Activated naive CD8-positive, alpha-beta T cell treated with anti-CD3 and anti-CD28 coated beads for 36 hours (primary cell): ENCODE measurements at regions not wholly inside any gene's neighbourhood (a gene's known extent, or its start where the extent isn't known, plus 50 kb on each side); places are given as distances from the start of the nearest gene placed in this dataset.

Experiments
- DNase-seq: peaks from one replicate; pipeline ENCODE4 v3.0.0; 2021
- H3K27ac Mint-ChIP-seq: one replicate; pipeline ENCODE4 v1.8.0; 2022; ENCODE audit warnings: mild to moderate bottlenecking, moderate library complexity, mixed read lengths
- H3K27me3 Mint-ChIP-seq: one replicate; pipeline ENCODE4 v1.8.0; 2022; ENCODE audit warnings: mild to moderate bottlenecking, mixed read lengths
- H3K36me3 Mint-ChIP-seq: one replicate; pipeline ENCODE4 v1.8.0; 2021; ENCODE audit warnings: mild to moderate bottlenecking, mixed read lengths
- H3K4me1 Mint-ChIP-seq: one replicate; pipeline ENCODE4 v1.8.0; 2021; ENCODE audit warnings: mixed read lengths
- H3K4me3 Mint-ChIP-seq: one replicate; pipeline ENCODE4 v1.8.0; 2022; ENCODE audit warnings: mild to moderate bottlenecking, moderate library complexity, mixed read lengths
- H3K9me3 Mint-ChIP-seq: one replicate; pipeline ENCODE4 v1.8.0; 2022; ENCODE audit warnings: mixed read lengths

DNA sequence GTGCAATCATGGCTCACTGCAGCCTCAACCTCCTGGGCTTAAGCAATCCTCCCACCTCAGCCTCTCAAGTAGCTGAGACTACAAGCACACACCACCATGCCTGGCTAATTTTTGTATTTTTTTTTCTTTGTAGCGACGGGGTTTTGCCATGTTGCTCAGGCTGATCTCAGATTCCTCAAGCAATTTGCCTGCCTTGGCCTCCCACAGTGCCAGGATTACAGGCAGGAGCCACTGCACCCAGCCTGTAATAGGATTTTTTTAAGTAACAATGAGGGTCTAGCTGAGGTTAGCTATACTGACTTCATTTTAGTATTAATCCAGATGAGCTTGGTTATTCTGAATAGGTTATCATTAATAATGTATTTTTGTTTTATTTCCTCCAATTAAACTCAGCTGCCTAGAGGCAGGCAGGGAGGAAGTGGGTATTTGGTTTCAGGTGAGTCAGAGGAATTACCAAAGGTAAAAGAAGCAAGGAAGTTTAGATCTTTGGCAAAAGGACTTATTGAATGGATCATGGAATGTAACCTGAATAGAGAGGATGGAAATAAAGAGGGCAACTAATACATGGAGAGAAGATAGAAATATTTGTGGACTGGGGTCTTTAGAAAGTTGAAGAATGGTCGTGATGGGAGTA is 1023.3 kb upstream of the TENM3 start:
- Mint-ChIP-seq H3K4me1 (no peaks in the 10 kb centered on the region), H3K27me3 (no peaks in the 10 kb centered on the region), H3K27ac (no peak overlapping the region), H3K4me3 (no peak overlapping the region), H3K9me3 (no peaks in the 10 kb centered on the region), H3K36me3 (no peaks in the 10 kb centered on the region)
- DNase-seq = no peak

DNA sequence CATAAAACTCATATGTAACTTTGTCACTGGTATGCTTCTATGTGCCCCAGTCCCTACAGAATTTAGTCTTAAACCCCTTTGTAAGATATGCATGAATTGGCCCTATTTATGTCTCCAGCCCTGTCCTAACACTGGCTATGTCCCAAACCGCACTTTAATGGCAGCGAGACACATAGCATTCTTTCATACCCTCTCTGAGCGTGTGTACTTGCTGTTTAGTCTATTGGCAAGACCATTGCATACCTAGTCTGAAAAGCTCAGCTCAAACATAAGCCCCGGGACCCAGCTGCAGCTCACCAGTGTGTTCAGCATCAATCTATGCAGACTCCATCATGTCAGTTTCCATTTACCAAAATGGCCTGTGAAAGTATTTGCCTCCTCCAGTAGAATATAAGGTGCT is 1018.4 kb upstream of the TENM3 start:
- DNase-seq = no peak
- no peaks in the 10 kb centered on the region for H3K27me3 Mint-ChIP-seq
- H3K9me3 Mint-ChIP-seq = no peaks in the 10 kb centered on the region
- no peaks in the 10 kb centered on the region for H3K4me1 Mint-ChIP-seq
- no peak overlapping the region for H3K4me3 Mint-ChIP-seq
- H3K36me3 Mint-ChIP-seq = no peaks in the 10 kb centered on the region
- H3K27ac Mint-ChIP-seq = no peak overlapping the region

DNA sequence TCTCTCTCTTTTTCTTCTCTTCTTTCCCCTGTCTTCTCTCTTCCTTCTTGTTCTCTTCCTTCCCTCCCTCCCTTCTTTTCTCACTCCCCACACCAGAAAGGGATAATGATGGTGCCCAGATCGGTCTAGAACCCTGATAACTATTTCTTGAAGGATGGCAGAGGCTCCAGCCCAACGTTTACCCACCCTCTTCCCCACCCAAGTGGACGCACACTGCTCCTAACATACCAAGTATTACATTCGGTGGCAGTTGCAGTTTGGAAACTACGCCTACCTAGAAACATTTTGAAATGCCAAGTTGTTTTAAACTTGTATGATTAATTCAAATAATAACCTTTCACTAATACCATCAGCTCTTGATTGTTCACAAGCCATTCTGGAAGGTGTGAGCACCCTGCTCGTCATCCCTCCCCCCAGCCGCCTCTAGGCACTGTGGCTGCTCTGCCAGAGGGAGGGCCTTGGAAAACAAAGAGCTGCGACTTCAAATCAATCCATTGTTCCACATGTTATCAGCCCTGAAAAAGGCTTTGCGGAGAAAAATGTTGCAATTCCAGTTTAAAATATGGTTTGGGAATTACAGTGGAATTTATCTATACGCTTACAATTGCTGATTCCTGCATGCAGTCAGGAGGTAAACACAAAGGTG is 1017.5 kb upstream of the TENM3 start:
- Mint-ChIP-seq H3K4me1 (no peaks in the 10 kb centered on the region), H3K27ac (no peak overlapping the region), H3K4me3 (no peak overlapping the region), H3K9me3 (no peaks in the 10 kb centered on the region), H3K36me3 (no peaks in the 10 kb centered on the region), H3K27me3 (no peaks in the 10 kb centered on the region)
- DNase-seq = no peak

DNA sequence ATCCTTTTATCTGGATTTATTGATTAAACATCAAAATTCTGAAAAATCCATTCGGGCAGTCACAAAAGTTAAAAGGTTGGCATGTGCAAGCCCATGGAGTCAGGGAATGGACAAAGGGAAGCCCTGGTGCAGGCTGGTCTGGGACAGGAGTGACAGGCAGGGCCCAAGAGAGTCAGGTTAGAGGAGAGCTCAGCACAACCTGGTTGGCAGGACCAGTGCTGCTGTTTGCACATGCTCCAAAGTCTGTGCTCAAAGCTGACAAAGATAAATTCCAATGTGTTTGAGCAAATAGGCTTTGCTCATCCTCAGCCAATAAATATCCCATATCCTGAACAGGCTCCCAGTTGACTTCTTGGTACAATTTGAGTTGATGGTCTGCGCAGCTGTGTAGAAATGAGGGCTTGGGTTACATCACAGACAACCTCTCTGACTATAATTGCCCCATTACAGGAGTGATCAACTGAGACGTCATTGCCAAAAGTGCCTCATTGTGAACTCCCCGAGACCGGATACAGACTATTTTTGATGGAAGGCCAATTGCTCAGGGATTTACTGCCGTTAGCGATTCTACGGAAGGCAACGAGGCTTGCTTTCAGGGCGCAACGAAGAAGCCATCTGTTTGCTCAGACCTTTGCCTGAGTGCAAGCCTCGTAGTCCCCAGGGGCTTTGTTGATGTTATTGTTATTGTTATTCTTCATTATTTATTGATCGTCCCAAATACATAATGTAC is 1008.1 kb upstream of the TENM3 start:
- no peaks in the 10 kb centered on the region for H3K9me3 Mint-ChIP-seq
- H3K36me3 Mint-ChIP-seq = no peaks in the 10 kb centered on the region
- no peaks in the 10 kb centered on the region for H3K27me3 Mint-ChIP-seq
- H3K27ac Mint-ChIP-seq = no peak overlapping the region
- H3K4me1 Mint-ChIP-seq = no peaks in the 10 kb centered on the region
- H3K4me3 Mint-ChIP-seq = no peak overlapping the region
- DNase-seq = no peak

DNA sequence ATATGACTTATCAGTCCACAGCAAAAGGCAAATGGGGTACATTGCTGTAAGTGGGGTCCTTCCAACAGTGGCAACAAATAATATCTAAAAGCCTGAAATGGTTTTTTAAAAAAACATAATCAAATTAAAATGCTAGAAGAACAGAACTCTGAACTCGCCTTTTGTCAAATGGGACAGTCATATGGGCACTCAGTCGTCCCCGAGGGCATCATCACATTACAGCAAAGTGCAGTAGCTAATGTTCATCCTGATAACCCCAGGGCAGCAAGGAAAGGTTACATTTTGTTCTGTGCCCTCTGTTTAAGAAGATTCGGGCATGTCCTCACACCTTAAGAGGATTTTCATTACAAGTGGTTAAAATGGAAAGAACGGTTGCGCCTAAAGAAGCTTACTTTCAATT is 997.9 kb upstream of the TENM3 start:
- Mint-ChIP-seq H3K36me3 (no peaks in the 10 kb centered on the region), H3K4me3 (no peak overlapping the region), H3K9me3 (no peaks in the 10 kb centered on the region), H3K27ac (no peak overlapping the region), H3K27me3 (no peaks in the 10 kb centered on the region), H3K4me1 (no peaks in the 10 kb centered on the region)
- DNase-seq = no peak

DNA sequence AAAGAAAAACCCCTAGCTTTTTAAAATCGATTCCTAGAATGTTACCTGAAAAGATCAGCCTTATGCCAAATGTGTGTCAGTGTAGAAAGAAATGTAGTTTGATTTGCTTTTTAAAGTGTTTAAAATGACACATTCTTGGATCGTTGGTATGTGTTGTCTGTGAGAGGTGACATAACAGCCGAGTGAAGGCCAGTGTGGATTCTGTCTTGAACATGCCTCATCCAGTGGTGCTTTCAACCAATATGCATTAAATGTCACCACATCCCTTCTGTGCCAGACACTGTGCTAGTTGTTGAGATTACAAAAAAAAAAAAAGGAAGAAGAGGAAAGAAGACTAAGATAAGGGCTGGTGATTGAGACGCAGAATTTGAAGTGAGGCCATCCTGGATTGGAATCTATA is 994.2 kb upstream of the TENM3 start:
- H3K9me3 Mint-ChIP-seq = no peaks in the 10 kb centered on the region
- no peak overlapping the region for H3K27ac Mint-ChIP-seq
- no peak for DNase-seq
- H3K36me3 Mint-ChIP-seq = no peaks in the 10 kb centered on the region
- no peaks in the 10 kb centered on the region for H3K27me3 Mint-ChIP-seq
- H3K4me3 Mint-ChIP-seq = no peak overlapping the region
- no peaks in the 10 kb centered on the region for H3K4me1 Mint-ChIP-seq

DNA sequence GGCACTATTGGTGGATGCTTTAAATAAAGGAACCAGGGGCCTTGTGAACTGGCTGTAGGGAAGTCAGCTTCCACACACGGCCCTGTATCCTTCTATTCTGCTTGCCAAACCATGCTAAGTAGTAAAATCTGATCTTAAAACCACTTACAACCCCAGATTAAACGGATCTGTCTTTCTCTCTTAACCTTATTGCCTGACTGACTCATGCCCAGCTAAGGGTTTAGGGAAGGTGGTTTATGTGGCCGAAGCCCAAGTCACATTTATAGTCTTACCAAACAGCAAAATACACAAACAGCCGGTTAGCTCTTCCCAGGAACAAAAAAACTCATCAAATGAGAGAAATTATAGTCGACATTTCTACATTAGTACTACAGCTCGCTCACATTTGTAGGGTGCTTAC is 988.4 kb upstream of the TENM3 start:
- Mint-ChIP-seq H3K4me1 (no peaks in the 10 kb centered on the region), H3K9me3 (no peaks in the 10 kb centered on the region), H3K36me3 (no peaks in the 10 kb centered on the region), H3K4me3 (no peak overlapping the region), H3K27ac (no peak overlapping the region), H3K27me3 (no peaks in the 10 kb centered on the region)
- DNase-seq = no peak

DNA sequence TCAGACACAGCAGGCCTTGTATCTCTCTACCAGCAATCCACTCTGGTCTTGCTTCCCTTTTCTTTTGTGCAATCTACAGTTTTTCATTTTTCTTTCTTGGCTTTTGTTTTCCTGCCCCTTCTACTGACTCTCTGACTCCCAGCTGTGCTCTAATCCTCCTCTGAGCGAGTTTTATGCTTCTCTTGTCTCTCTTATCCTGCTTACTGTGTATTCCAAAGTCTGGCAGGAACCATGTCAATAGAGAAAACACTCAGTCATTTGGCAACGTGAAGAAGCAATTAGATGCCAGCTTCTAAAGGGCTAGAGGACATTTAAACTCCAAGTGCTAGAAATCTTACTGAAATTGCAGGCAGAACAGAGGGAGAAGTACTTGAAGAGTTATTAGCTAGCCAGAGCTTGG is 984.6 kb upstream of the TENM3 start:
- H3K27ac Mint-ChIP-seq = no peak overlapping the region
- no peaks in the 10 kb centered on the region for H3K27me3 Mint-ChIP-seq
- H3K4me1 Mint-ChIP-seq = no peaks in the 10 kb centered on the region
- H3K9me3 Mint-ChIP-seq = no peaks in the 10 kb centered on the region
- H3K4me3 Mint-ChIP-seq = no peak overlapping the region
- no peaks in the 10 kb centered on the region for H3K36me3 Mint-ChIP-seq
- no peak for DNase-seq

DNA sequence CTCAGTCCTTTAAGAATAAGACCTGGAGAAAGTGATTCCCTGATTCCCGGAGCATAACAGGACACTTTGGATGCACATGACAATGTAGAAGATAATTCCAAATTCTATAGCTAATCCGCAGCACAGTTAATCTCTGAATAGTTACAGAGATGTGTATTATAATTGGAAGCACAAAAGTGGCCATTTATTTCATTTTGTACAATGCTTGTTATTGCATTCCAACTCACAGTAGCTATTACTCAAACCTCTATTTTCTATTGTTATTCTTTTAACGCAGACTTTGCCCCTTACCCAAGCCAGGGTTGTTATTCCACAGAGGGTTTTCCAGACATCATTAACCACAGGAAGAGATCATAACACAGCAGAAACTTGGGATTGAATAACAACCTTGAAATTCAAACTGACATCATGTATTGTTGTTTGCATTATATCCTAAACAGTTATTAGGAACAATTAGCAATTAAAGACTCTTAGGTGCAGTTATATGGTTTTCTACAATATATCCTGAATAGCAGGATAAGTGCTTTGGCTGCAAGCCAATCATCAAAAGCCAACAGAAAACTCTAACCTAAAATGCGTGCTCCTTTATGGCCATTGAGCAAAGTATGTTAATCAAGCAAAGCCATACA is 984.0 kb upstream of the TENM3 start:
- Mint-ChIP-seq H3K36me3 (no peaks in the 10 kb centered on the region), H3K27ac (no peak overlapping the region), H3K27me3 (no peaks in the 10 kb centered on the region), H3K9me3 (no peaks in the 10 kb centered on the region), H3K4me1 (no peaks in the 10 kb centered on the region), H3K4me3 (no peak overlapping the region)
- DNase-seq = no peak

DNA sequence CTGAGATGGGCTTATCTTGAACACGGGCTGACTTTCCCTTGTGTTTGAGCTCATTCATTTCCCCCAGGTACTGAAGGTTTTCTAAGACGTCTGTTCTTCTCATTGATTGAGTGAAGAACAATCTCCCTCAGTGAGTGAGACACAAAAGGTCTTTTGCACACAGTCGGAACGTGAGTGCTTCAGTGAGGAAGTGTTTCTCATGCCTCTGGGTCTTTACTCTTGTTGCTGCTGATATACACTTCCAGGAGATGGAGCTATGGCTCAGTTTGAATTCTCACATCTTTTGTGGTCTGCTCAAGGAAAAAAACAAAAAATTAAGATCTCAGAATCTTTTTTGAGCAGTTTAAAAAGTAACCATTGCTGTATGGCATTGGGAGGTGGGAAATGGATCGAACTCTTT is 981.9 kb upstream of the TENM3 start:
- no peak overlapping the region for H3K4me3 Mint-ChIP-seq
- H3K27me3 Mint-ChIP-seq = peaks cover 3% of the 10 kb centered on the region
- H3K4me1 Mint-ChIP-seq = no peaks in the 10 kb centered on the region
- no peaks in the 10 kb centered on the region for H3K9me3 Mint-ChIP-seq
- H3K36me3 Mint-ChIP-seq = no peaks in the 10 kb centered on the region
- no peak for DNase-seq
- H3K27ac Mint-ChIP-seq = no peak overlapping the region

DNA sequence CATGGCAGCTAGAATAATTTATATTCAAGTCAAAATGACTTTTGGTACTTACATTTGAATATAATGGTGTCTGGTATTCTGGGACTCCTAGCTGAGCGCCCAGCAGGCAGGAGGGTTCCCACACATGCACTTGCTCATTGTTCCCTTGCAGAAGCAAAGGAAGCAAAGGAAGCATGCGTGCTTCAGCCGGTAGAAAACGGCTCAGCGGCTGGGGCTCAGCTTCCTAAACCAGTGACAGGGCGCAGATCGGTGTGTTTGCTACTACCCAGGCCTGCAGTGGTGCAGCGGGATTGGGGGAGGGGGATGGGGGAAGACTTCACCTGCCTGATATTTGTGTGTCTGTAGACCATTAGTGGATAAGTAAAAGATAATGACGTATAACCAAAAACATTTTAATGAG is 978.3 kb upstream of the TENM3 start:
- Mint-ChIP-seq H3K4me1 (no peaks in the 10 kb centered on the region), H3K27me3 (peaks cover 3% of the 10 kb centered on the region), H3K4me3 (no peak overlapping the region), H3K36me3 (no peaks in the 10 kb centered on the region), H3K27ac (no peak overlapping the region), H3K9me3 (no peaks in the 10 kb centered on the region)
- no peak for DNase-seq

DNA sequence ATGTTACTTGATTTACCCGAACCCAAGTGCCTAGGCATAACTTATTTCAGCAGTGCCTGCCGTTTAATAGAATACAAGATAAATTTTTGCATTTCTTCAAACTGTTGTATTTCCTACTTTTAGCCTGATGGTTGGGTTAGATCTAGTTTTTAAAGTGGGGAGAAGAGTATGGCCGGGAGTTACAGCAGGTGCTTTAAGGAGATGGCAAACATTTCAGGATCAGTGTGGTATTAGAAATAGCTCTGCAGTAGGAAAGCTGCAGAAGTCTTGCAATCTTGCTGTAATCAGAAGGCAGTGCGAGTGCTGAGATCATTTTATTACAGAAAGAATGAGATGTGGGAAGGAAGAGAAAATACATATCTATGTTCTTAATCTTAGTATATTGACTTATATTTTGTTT is 977.8 kb upstream of the TENM3 start:
- Mint-ChIP-seq H3K4me3 (no peak overlapping the region), H3K36me3 (no peaks in the 10 kb centered on the region), H3K4me1 (no peaks in the 10 kb centered on the region), H3K27me3 (peaks cover 3% of the 10 kb centered on the region), H3K9me3 (no peaks in the 10 kb centered on the region), H3K27ac (no peak overlapping the region)
- no peak for DNase-seq

DNA sequence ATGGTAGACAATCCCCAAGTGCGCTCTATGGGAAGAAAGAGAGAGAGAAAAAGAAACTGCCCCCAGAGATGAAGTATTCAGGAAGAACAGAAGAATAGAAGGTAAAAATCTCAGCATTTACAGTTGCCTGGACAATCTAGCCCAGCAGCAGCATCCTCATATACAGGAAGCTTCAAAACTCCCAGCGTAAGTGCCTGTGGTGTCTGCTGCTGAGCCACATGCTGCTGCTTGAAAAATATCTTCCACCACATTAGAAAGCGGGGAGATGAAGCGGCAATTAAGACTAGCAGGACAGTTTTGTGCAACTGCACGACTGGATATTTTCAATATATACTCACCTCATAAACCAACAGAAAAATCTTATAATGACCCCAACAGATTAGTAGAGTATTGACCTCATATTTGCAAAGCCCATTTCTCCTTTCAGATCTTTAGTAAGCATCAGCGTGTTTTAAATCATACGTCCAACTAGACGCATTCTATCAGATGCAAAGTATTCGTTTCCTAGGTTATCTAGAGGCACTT is 972.0 kb upstream of the TENM3 start:
- no peaks in the 10 kb centered on the region for H3K27me3 Mint-ChIP-seq
- no peaks in the 10 kb centered on the region for H3K4me1 Mint-ChIP-seq
- H3K27ac Mint-ChIP-seq = no peak overlapping the region
- no peak overlapping the region for H3K4me3 Mint-ChIP-seq
- no peaks in the 10 kb centered on the region for H3K36me3 Mint-ChIP-seq
- H3K9me3 Mint-ChIP-seq = no peaks in the 10 kb centered on the region
- DNase-seq = no peak

DNA sequence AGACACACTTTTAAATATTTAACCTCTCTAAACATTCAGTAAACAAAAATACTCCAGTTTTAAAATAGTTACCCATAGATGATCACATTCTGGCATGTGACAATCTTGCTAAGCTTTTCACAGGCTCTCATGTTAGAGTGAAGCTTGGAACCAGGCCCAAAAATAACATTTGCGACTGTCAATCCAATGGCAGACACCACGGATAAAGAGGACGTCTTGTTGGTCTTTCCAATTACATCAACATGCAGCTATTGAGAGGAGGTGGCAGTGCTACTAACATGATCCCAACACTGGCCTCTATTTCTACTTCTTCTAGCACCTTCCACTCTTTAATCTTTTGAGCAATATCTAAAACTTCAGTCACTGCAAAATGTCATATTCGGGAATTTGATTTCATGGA is 970.8 kb upstream of the TENM3 start:
- Mint-ChIP-seq H3K36me3 (no peaks in the 10 kb centered on the region), H3K4me1 (no peaks in the 10 kb centered on the region), H3K27ac (no peak overlapping the region), H3K27me3 (no peaks in the 10 kb centered on the region), H3K4me3 (no peak overlapping the region), H3K9me3 (no peaks in the 10 kb centered on the region)
- no peak for DNase-seq

DNA sequence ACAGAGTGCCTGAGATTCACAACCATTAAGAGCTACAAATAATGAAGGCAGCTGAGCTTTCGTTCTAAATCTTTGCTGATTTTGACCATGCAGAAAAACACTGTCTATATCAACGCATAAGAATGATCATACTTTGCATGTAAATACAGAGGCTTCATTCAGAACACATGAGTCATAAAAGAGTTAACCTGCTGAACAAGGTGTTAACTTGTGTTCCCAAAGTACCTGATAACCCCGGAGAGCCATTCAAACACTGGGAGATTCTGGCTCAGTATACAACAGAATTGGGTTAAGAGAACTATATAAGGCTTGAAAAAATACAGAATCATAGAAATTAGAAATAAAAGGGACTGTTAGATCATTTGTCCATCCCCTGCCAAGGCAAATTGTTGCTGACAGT is 964.3 kb upstream of the TENM3 start:
- Mint-ChIP-seq H3K27ac (no peak overlapping the region), H3K9me3 (no peaks in the 10 kb centered on the region), H3K4me3 (no peak overlapping the region), H3K4me1 (no peaks in the 10 kb centered on the region), H3K27me3 (no peaks in the 10 kb centered on the region), H3K36me3 (no peaks in the 10 kb centered on the region)
- no peak for DNase-seq
